ENCODE measurements at regions not wholly inside any gene's neighbourhood (a gene's known extent, or its start where the extent isn't known, plus 50 kb on each side); places are given as distances from the start of the nearest gene placed in this dataset.
"Not testable (repeated sequence)": the region's sequence is repeated elsewhere in the genome, so short reads cannot be mapped to it uniquely, and the experiment has no call there.

DNA sequence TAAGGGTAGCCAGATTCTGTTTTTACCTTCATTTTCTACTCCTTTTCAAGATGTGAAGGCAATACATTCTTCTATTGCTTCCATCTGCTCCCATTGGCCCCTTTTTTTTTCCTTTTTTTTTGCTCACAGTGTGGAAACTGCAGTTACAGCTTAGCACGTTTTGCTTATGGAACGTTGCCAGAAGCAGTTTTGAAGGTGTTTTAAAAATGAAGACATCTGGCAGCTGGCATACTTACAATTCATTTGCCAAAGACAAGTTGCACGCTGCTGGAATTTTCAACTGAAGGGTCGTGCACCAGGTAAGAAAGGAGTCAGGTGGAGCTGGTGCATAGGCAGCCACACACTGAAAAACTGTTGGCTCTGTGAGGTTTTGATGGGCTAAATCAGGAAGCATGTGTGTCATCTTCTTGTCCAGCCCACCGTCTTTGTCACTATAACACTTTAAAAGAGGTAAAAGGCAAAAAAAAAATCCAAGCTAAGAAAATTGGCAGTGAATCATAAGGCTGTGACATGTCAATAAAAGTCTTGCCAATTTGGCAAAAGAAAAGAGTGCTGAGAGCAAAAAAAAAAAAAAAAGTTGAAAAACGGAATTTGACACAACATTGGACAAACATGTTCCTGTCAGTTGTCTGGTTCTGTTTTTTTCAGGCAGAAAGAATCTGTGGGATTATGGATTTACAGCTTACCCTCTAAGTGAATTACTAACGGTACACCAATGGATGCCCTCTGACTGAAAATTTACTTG, 225.4 kb upstream of the SOX2 start:
- TF ChIP-seq, protein P1, sequence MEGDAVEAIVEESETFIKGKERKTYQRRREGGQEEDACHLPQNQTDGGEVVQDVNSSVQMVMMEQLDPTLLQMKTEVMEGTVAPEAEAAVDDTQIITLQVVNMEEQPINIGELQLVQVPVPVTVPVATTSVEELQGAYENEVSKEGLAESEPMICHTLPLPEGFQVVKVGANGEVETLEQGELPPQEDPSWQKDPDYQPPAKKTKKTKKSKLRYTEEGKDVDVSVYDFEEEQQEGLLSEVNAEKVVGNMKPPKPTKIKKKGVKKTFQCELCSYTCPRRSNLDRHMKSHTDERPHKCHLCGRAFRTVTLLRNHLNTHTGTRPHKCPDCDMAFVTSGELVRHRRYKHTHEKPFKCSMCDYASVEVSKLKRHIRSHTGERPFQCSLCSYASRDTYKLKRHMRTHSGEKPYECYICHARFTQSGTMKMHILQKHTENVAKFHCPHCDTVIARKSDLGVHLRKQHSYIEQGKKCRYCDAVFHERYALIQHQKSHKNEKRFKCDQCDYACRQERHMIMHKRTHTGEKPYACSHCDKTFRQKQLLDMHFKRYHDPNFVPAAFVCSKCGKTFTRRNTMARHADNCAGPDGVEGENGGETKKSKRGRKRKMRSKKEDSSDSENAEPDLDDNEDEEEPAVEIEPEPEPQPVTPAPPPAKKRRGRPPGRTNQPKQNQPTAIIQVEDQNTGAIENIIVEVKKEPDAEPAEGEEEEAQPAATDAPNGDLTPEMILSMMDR (IDR thresholded peaks at IDR 0.05; ENCODE audit: insufficient read depth, low read depth, low read length), result no peak
- no peak overlapping the region for H3K4me3 ChIP-seq (ENCODE audit: low read depth, low read length)
- no peak for DNase-seq (ENCODE audit: low read depth)

DNA sequence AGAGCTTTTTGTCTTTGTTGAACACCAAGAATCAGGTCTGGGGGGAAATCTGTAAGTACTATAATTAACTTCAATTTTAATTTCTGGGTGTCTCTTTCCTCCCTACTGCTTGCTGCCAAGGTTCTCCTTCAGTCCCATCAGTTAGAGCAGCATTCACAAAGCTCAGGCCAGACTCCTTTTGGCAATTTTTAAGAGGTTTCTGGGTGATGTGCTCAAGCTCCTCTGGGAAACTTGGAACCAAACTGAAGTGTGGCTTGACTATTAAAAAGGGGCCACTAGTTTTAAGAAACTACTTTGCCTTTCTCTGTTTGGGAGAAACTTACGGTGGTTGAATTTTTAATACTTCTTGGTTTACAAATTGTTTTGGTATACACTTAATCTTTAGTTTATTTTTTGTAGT, 227.7 kb upstream of the SOX2 start:
- DNase-seq (ENCODE audit: low read depth), result no peak
- TF ChIP-seq, protein P1 (IDR thresholded peaks at IDR 0.05; ENCODE audit: insufficient read depth, low read depth, low read length), result no peak
- no peak overlapping the region for H3K4me3 ChIP-seq (ENCODE audit: low read depth, low read length)

DNA sequence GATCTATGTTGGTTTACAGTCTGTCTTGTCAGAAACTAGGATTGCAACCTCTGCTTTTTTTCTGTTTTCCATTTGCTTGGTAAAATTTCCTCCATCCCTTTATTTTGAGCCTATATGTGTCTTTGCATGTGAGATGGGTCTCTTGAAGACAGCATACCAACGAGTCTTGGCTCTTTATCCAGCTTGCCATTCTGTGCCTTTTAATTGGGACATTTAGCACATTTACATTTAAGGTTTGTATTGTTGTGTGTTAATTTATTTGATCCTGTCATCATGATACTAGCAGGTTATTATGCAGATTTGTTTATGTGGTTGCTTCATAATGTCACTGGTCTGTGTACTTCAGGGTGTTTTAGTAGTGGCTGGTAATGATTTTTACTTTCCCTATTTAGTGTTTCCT, 236.6 kb upstream of the SOX2 start:
- DNase-seq (ENCODE audit: low read depth); H3K4me3 ChIP-seq (ENCODE audit: low read depth, low read length): not testable (repeated sequence)

DNA sequence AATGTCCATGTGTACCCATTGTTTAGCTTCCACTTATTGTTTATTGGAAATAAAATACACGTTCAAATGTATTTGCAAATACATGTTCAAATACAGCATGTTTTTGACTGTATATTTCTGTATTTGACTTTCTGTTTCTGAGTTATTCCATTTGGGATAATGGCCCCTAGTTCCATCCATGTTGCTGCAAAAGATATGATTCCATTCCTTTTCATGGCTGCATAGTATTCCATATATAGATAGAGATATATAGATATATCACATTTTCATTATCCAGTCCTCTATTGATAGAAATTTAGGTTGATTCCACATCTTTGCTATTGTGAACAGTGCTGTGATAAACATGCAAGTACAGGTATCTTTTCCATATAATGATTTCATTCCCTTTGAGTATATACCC, 241.4 kb upstream of the SOX2 start:
- TF ChIP-seq, protein P1 (IDR thresholded peaks at IDR 0.05; ENCODE audit: insufficient read depth, low read depth, low read length), result no peak
- no peak for DNase-seq (ENCODE audit: low read depth)
- H3K4me3 ChIP-seq (ENCODE audit: low read depth, low read length), result no peak overlapping the region

DNA sequence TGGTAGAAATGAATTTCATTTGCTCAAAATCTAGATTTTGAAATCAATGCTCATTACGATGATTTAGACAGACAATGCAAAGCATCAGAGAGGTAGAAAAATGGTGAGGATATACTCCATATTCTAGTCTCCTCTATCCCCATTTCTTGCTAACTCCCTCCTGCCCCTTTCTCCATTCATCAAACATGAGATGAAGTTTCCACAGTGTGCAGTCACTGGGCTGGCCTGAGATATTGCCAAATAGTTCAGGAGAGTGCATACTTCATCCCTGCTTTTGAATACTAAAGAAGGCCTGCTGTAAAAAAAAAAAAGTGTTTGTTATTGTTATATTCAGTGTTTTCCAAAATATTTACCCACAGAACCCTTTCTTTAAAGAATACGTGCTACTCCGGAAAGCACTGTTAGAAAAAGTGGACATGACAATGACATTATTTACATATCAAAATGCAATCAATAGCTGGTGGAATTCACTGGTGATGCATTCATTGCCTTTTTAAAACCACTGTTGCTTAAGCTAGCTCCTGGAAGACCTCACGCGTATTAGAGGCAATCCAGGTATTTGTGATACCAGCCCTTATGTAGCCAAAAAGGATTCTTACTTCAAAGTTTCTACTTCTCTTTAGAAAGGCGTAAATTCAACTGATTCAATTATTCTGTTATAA, 247.6 kb upstream of the SOX2 start:
- DNase-seq (ENCODE audit: low read depth), result no peak
- TF ChIP-seq, protein P1 (IDR thresholded peaks at IDR 0.05; ENCODE audit: insufficient read depth, low read depth, low read length), result no peak

DNA sequence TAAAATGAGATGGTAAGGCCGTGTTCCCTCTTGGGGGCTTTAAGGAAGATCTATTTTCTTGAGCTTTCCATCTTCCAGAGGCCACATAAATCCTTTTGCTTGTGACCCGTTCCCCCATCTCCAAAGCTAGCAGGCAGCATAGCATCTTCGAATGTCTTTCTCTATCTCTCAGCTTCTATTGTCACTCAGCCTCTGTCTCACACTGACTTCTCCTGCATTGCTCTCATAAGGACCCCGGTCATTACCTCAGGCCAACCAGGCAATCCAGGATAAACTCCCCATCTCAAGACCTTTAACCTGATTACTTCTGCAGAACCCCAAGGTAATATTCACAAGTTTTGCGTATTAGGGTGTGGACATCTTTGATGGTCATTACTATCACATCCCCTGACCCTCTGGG, 250.3 kb upstream of the SOX2 start:
- TF ChIP-seq, protein P1 (IDR thresholded peaks at IDR 0.05; ENCODE audit: insufficient read depth, low read depth, low read length), result no peak
- no peak for DNase-seq (ENCODE audit: low read depth)

More for the DNA sequence above, 247.6 kb upstream of the SOX2 start:
- no peak overlapping the region for H3K4me3 ChIP-seq (ENCODE audit: low read depth, low read length)

DNA sequence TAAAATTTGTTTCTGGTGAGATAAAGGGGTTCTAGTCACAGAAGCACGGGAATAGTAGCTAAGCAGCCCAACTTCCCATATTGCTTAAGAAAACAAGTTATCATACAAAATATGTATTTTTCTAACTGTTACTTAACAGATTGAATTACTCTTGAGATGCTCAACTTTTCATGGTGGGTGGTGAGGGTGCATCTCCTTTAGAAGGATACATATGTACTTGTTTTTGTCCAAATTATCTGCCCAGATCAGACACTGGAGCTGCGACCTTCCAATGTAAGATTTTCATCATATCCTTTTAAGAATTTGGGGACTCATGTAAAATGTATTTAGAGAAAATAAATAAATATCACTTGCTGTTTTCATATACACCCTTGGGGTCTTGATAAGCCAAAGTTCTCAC, 252.2 kb upstream of the SOX2 start:
- TF ChIP-seq, protein P1 (IDR thresholded peaks at IDR 0.05; ENCODE audit: insufficient read depth, low read depth, low read length), result no peak
- DNase-seq (ENCODE audit: low read depth), result no peak
- no peak overlapping the region for H3K4me3 ChIP-seq (ENCODE audit: low read depth, low read length)

More for the DNA sequence above, 250.3 kb upstream of the SOX2 start:
- H3K4me3 ChIP-seq (ENCODE audit: low read depth, low read length), result no peak overlapping the region
